DND-41 (cell line): ENCODE measurements at regions not wholly inside any gene's neighbourhood (a gene's known extent, or its start where the extent isn't known, plus 50 kb on each side); places are given as distances from the start of the nearest gene placed in this dataset.

Experiments
- CTCF ChIP-seq: IDR thresholded peaks from 2 replicates; pipeline ENCODE4 v1.5.1; 2012; ENCODE audit warnings: borderline replicate concordance, low read length, moderate library complexity, mild to moderate bottlenecking; ENCODE audit not compliant: poor library complexity, severe bottlenecking; ENCODE audit errors: extremely low read depth
- EZH2 ChIP-seq: IDR thresholded peaks from 3 replicates; pipeline ENCODE4 v1.6.1; 2012; ENCODE audit warnings: borderline replicate concordance, low read depth, mild to moderate bottlenecking, moderate library complexity, low read length, inconsistent platforms; ENCODE audit not compliant: severe bottlenecking

- TF ChIP-seq CTCF (peak; percentile 12), EZH2 (no peak)
Measured at GRCh38 chr20:24745617-24746350, 203.3 kb upstream of the CST7 start.
